ENCODE measurements at regions not wholly inside any gene's neighbourhood (a gene's known extent, or its start where the extent isn't known, plus 50 kb on each side); places are given as distances from the start of the nearest gene placed in this dataset.

- DNase-seq: no peak
Observed at GRCh38 chr10:9733766-9734165, 1283.9 kb upstream of the CELF2 start.

- DNase-seq: no peak
Observed at GRCh38 chr10:9734218-9734617, 1283.5 kb upstream of the CELF2 start.

- no peak for DNase-seq
Observed at GRCh38 chr10:9735731-9736130, 1281.9 kb upstream of the CELF2 start.

- no peak for DNase-seq
Observed at GRCh38 chr10:9743639-9744038, 1274.0 kb upstream of the CELF2 start.

GRCh38 chr10:9745158-9745557, 1272.5 kb upstream of the CELF2 start:
- no peak for DNase-seq

GRCh38 chr10:9757176-9757575, 1260.5 kb upstream of the CELF2 start:
- no peak for DNase-seq

GRCh38 chr10:9759596-9759995, 1258.1 kb upstream of the CELF2 start:
- DNase-seq: no peak

GRCh38 chr10:9762966-9763656, 1254.6 kb upstream of the CELF2 start:
- DNase-seq: no peak

- DNase-seq: no peak
Observed at GRCh38 chr10:9766762-9767161, 1250.9 kb upstream of the CELF2 start.

GRCh38 chr10:9781666-9782065, 1236.0 kb upstream of the CELF2 start:
- DNase-seq: no peak

- DNase-seq: no peak
Observed at GRCh38 chr10:9786101-9786500, 1231.6 kb upstream of the CELF2 start.

GRCh38 chr10:9786576-9786975, 1231.1 kb upstream of the CELF2 start:
- no peak for DNase-seq

GRCh38 chr10:9789996-9790395, 1227.7 kb upstream of the CELF2 start:
- no peak for DNase-seq

GRCh38 chr10:9792181-9792580, 1225.5 kb upstream of the CELF2 start:
- DNase-seq: no peak

- no peak for DNase-seq
Observed at GRCh38 chr10:9796564-9796963, 1221.1 kb upstream of the CELF2 start.

- no peak for DNase-seq
Observed at GRCh38 chr10:9800011-9800410, 1217.7 kb upstream of the CELF2 start.

- no peak for DNase-seq
Observed at GRCh38 chr10:9800571-9800970, 1217.1 kb upstream of the CELF2 start.

- no peak for DNase-seq
Observed at GRCh38 chr10:9807846-9808245, 1209.8 kb upstream of the CELF2 start.

- no peak for DNase-seq
Observed at GRCh38 chr10:9811601-9812000, 1206.1 kb upstream of the CELF2 start.

- no peak for DNase-seq
Observed at GRCh38 chr10:9814285-9814864, 1203.3 kb upstream of the CELF2 start.

- DNase-seq: no peak
Observed at GRCh38 chr10:9819756-9820494, 1197.7 kb upstream of the CELF2 start.

GRCh38 chr10:9823268-9823930, 1194.3 kb upstream of the CELF2 start:
- no peak for DNase-seq

- DNase-seq: no peak
Observed at GRCh38 chr10:9824631-9825071, 1193.0 kb upstream of the CELF2 start.
